ENCODE measurements at regions not wholly inside any gene's neighbourhood (a gene's known extent, or its start where the extent isn't known, plus 50 kb on each side); places are given as distances from the start of the nearest gene placed in this dataset.

GRCh38 chr17:65320820-65321219 lies 183.7 kb downstream of the RGS9 start:
- WGBS, 3 donors = 90 to 93% (median 92%) methylated on average over 5 of the region's 5 CpGs
- no peaks in the 10 kb centered on the region for H3K36me3 ChIP-seq
- H3K9me3 ChIP-seq = no peaks in the 10 kb centered on the region
- H3K27me3 ChIP-seq = no peaks in the 10 kb centered on the region
- TF ChIP-seq, protein P1, sequence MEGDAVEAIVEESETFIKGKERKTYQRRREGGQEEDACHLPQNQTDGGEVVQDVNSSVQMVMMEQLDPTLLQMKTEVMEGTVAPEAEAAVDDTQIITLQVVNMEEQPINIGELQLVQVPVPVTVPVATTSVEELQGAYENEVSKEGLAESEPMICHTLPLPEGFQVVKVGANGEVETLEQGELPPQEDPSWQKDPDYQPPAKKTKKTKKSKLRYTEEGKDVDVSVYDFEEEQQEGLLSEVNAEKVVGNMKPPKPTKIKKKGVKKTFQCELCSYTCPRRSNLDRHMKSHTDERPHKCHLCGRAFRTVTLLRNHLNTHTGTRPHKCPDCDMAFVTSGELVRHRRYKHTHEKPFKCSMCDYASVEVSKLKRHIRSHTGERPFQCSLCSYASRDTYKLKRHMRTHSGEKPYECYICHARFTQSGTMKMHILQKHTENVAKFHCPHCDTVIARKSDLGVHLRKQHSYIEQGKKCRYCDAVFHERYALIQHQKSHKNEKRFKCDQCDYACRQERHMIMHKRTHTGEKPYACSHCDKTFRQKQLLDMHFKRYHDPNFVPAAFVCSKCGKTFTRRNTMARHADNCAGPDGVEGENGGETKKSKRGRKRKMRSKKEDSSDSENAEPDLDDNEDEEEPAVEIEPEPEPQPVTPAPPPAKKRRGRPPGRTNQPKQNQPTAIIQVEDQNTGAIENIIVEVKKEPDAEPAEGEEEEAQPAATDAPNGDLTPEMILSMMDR (IDR thresholded peaks at IDR 0.05) = no peak
- no peak for TF ChIP-seq EP300 (IDR thresholded peaks at IDR 0.05)
- TF ChIP-seq POLR2A (IDR thresholded peaks at IDR 0.05) = no peak
- no peak overlapping the region for H3K27ac ChIP-seq
- H3K4me3 ChIP-seq = no peak overlapping the region
- intact Hi-C loops (cut with DNase I) = no loop called here
- no peak for DNase-seq
- peaks cover 8% of the 10 kb centered on the region for H3K4me1 ChIP-seq (ENCODE audit: insufficient read depth)

DNA sequence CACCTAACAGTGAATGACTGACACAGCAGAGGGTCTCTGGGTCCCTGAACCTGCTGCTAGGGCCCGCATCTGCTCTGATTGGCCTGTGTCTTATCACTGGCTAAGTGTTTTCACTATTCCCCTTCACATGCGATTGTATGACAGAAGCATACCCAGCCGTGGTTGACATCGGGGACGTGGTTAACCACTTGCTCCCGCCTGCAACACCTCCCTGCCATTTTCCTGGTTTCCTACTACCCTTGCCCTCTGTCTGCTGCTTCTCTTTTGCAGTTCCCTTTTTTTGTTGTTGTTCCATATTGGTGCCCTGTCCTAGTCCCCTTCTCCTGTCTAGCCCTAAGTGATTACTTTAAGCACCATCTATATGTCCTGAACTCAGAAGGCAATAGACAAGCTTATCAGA lies 177.0 kb downstream of the RGS9 start:
- intact Hi-C loops (cut with DNase I) = no loop called here
- no peak for DNase-seq
- no peaks in the 10 kb centered on the region for H3K36me3 ChIP-seq
- TF ChIP-seq EP300 (IDR thresholded peaks at IDR 0.05) = no peak
- no peak for TF ChIP-seq POLR2A (IDR thresholded peaks at IDR 0.05)
- TF ChIP-seq, protein P1 (IDR thresholded peaks at IDR 0.05) = no peak
- H3K4me1 ChIP-seq (ENCODE audit: insufficient read depth) = no peaks in the 10 kb centered on the region
- no peaks in the 10 kb centered on the region for H3K9me3 ChIP-seq
- no peaks in the 10 kb centered on the region for H3K27me3 ChIP-seq
- no peak overlapping the region for H3K27ac ChIP-seq
- 81 to 95% (median 86%) methylated on average over 6 of the region's 6 CpGs for WGBS, 3 donors
- no peak overlapping the region for H3K4me3 ChIP-seq

DNA sequence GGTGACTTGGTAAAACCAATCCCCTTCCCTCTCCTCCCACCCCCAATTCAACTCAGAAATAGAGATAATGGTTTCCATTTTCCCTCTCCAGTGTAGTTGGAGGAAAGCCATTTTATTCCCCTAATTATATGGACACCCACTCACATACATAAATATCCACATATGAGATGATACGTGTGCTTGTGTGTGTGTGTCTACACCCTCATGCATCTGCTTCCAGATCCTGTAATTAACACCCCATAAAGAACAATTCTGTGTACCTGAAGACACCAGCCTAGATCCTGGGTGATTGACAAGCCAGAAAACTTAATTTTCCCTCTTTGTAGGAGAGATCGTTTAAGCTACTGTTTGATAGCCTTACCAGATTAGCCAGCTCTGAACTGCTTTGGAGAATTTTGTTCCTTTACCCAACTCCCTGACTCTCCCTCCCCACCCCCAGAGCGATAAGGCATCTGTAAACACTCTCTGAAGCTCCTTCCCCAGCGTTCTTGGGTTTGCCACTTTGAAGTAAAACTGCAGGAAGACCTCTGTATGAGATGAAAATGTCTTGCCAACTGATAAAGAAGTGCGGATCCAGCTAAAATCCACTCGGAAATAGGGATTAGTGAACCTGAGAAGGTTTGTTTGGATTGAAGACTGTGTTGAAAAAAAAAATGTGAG lies 175.7 kb downstream of the RGS9 start:
- Histone ChIP-seq H3K27ac (no peak overlapping the region), H3K4me1 (ENCODE audit: insufficient read depth) (no peaks in the 10 kb centered on the region), H3K27me3 (no peaks in the 10 kb centered on the region), H3K9me3 (no peaks in the 10 kb centered on the region), H3K4me3 (no peak overlapping the region), H3K36me3 (no peaks in the 10 kb centered on the region)
- intact Hi-C loops (cut with DNase I) = no loop called here
- DNase-seq = no peak
- WGBS, 3 donors = 25 to 34% (median 27%) methylated on average over 6 of the region's 6 CpGs
- TF ChIP-seq, protein P1 (IDR thresholded peaks at IDR 0.05) = no peak
- no peak for TF ChIP-seq EP300 (IDR thresholded peaks at IDR 0.05)
- no peak for TF ChIP-seq POLR2A (IDR thresholded peaks at IDR 0.05)

DNA sequence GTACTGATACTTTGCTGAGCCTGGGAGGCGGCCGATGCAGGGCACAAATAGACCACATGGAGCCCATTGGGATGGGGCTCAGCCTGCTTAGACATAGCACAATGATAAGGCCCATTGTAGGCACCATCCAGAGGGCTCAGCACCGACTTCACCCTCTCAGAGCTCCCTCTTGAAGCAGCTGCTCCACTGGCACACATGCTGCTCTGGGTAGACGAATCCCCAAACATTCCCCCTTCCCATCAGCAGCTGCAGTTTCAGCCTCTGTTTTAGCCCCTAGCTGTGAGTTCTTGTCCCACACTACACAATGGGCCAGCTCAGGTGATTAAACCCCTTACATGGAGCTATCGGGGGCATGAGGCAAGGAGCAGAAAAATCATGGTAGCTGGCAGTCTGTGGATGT lies 174.1 kb downstream of the RGS9 start:
- WGBS, 3 donors = 85 to 95% (median 91%) methylated on average over 5 of the region's 5 CpGs
- intact Hi-C loops (cut with DNase I) = no loop called here
- Histone ChIP-seq H3K4me3 (no peak overlapping the region), H3K4me1 (ENCODE audit: insufficient read depth) (no peaks in the 10 kb centered on the region), H3K9me3 (no peaks in the 10 kb centered on the region), H3K27me3 (no peaks in the 10 kb centered on the region), H3K27ac (no peak overlapping the region), H3K36me3 (no peaks in the 10 kb centered on the region)
- DNase-seq = no peak
- TF ChIP-seq EP300 (IDR thresholded peaks at IDR 0.05) = no peak
- no peak for TF ChIP-seq POLR2A (IDR thresholded peaks at IDR 0.05)
- TF ChIP-seq, protein P1 (IDR thresholded peaks at IDR 0.05) = no peak

Measured in ovary (tissue), 7 donors.